ENCODE measurements at regions not wholly inside any gene's neighbourhood (a gene's known extent, or its start where the extent isn't known, plus 50 kb on each side); places are given as distances from the start of the nearest gene placed in this dataset.

DNA sequence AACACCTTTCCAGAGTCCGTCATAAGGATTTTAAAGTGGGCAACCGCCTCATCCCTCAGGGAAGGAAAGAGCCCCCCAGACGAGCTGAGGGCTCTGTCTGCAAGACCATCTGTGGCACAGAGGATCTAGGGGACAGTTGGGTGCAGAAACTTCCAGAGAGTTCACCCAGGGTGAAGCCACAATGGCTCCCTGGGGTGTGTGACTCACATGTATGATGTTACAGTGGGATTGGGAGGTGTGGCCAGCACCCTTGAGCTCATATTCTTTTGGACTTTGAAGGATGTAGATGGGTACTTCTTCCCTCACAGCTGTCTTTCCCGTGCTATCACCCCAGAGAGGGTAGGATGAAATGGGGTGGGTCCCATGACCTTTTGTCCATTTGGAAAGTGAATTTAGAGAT lies 95.5 kb downstream of the NCR2 start:
- Histone ChIP-seq H2AK9ac (replicated peaks; ENCODE audit: low read depth, low read length, poor library complexity) (no peak overlapping the region), H4K8ac (ENCODE audit: low read depth in 2 of 2, low read length in 2 of 2) (no peak overlapping the region), H3K9ac (ENCODE audit: low read depth, low read length) (no peak overlapping the region), H2AK5ac (ENCODE audit: low read depth, low read length) (no peak overlapping the region), H3K14ac (replicated peaks; ENCODE audit: low read depth, low read length) (no peak overlapping the region), H3K36me3 (ENCODE audit: control insufficient read depth, insufficient read depth, low read length) (no peaks in the 10 kb centered on the region), H3K9me1 (ENCODE audit: insufficient read depth, low read length) (no peaks in the 10 kb centered on the region), H3K4me2 (ENCODE audit: low read depth, low read length) (no peak overlapping the region), H2BK120ac (ENCODE audit: low read depth, low read length) (no peak overlapping the region), H2BK20ac (ENCODE audit: low read depth, low read length) (no peak overlapping the region), H2BK5ac (ENCODE audit: low read depth, low read length, poor library complexity, severe bottlenecking) (no peak overlapping the region), H3K18ac (ENCODE audit: low read depth, low read length) (no peak overlapping the region), H4K20me1 (ENCODE audit: insufficient read depth, low read length) (no peaks in the 10 kb centered on the region), H2BK15ac (ENCODE audit: low read depth, low read length) (no peak overlapping the region), H3K79me1 (ENCODE audit: low read depth in 1 of 2, low read length in 2 of 2) (no peaks in the 10 kb centered on the region), H3K56ac (ENCODE audit: extremely low read depth, insufficient read depth, low read length) (no peak overlapping the region), H2AFZ (replicated peaks; ENCODE audit: low read length, poor library complexity) (peak overlapping the region; percentile 28), H3K27ac (ENCODE audit: insufficient read depth, low read length) (no peak overlapping the region), H3K23ac (ENCODE audit: low read depth, low read length) (no peak overlapping the region), H3K9me3 (ENCODE audit: control insufficient read depth, insufficient read depth, low read length) (no peaks in the 10 kb centered on the region), H4K5ac (ENCODE audit: low read depth, low read length) (no peak overlapping the region), H3K4me1 (ENCODE audit: control insufficient read depth, insufficient read depth, low read length) (peaks cover 5% of the 10 kb centered on the region), H3K4ac (ENCODE audit: low read depth, low read length) (no peak overlapping the region), H4K91ac (ENCODE audit: insufficient read depth, low read depth, low read length) (no peak overlapping the region), H3K4me3 (ENCODE audit: insufficient read depth, low read depth, low read length) (no peak overlapping the region), H3K27me3 (ENCODE audit: control insufficient read depth, insufficient read depth, low read length) (peaks cover 41% of the 10 kb centered on the region)
- dilution Hi-C loops (cut with HindIII; ENCODE audit: low sequenced_read_pairs, unreplicated experiment): no loop called here
- no TSS peak for BruUV-seq (replicated peaks)
- ChIA-PET POLR2A (ENCODE audit: unreplicated experiment) (no interaction called here), CTCF (no interaction called here)
- TF ChIP-seq POLR2A (IDR thresholded peaks at IDR 0.05; ENCODE audit: low read depth, low read length) (no peak), FOS (IDR thresholded peaks at IDR 0.05; ENCODE audit: low read depth, low read length) (peak; percentile 51; the same call in 1 of the 2 replicates)
- intact Hi-C loops (cut with micrococcal nuclease): no loop called here
- WGBS, 2 experiments (ENCODE audit: extremely low coverage in 2 of 2, insufficient read length in 1 of 2): 86% methylated on average over 2 of the region's 4 CpGs; no CpG with 5 or more reads in 1 of the 2 experiments
- DNase-seq (peak; percentile 70), ATAC-seq (ENCODE audit: low read depth) (peak; percentile 63)
- in situ Hi-C loops (cut with MboI; ENCODE audit: low sequenced_read_pairs): no loop called here

Measured in IMR-90 (cell line).